Testis (tissue), 2 donors: ENCODE measurements at regions not wholly inside any gene's neighbourhood (a gene's known extent, or its start where the extent isn't known, plus 50 kb on each side); places are given as distances from the start of the nearest gene placed in this dataset.

Experiments
- CTCF ChIP-seq, 3 experiments: fragments of 450-650 bp in 2 of 3; fragments of 200-600 bp in 1 of 3; sonication (generic) in 1 of 3; IDR thresholded peaks; one replicate each; pipeline ENCODE4 v1.5.1; 2016 to 2019; ENCODE audit warnings: antibody characterized with exemption in 3 of 3, mild to moderate bottlenecking in 2 of 3, moderate library complexity in 1 of 3
- POLR2A ChIP-seq: fragments of 450-650 bp; IDR thresholded peaks from one replicate; pipeline ENCODE4 v1.6.1; 2017; ENCODE audit warnings: antibody characterized with exemption, mild to moderate bottlenecking, moderate library complexity

- no peak for TF ChIP-seq CTCF (IDR thresholded peaks at IDR 0.05)
- TF ChIP-seq POLR2A: no peak
These were observed 234.3 kb downstream of the TLE4 start for GRCh38 chr9:79806086-79806485.
